Keratinocyte (primary cell): ENCODE measurements at regions not wholly inside any gene's neighbourhood (a gene's known extent, or its start where the extent isn't known, plus 50 kb on each side); places are given as distances from the start of the nearest gene placed in this dataset.

Experiments
- DNase-seq: peaks from one replicate; pipeline ENCODE4 v3.0.0-alpha.2; 2011; ENCODE audit warnings: low read depth, missing footprints, low spot score
- FAIRE-seq: peaks from 2 replicates; lab custom pipeline; 2011; peaks lifted over from hg19 to GRCh38; lab: Jason Lieb, UNC
- H2AFZ ChIP-seq: 2 replicates; pipeline ENCODE4 v1.6.0; 2012; ENCODE audit warnings: low read length, control low read depth, inconsistent platforms; ENCODE audit not compliant: control insufficient read depth
- H3K27ac ChIP-seq: 2 replicates; pipeline ENCODE4 v1.5.1; 2011; ENCODE audit warnings: low read length; ENCODE audit not compliant: control insufficient read depth, insufficient read depth
- H3K27me3 ChIP-seq: 3 replicates; pipeline ENCODE4 v1.6.0; 2011; ENCODE audit warnings: low read length; ENCODE audit not compliant: control insufficient read depth, insufficient read depth; ENCODE audit errors: extremely low read depth
- H3K36me3 ChIP-seq, 2 experiments: 2 replicates in 1 of 2; 3 replicates in 1 of 2; pipeline ENCODE4 v1.5.1; 2011; ENCODE audit warnings: low read length in 2 of 2, mild to moderate bottlenecking in 1 of 2; ENCODE audit not compliant: control insufficient read depth in 2 of 2, insufficient read depth in 2 of 2; ENCODE audit errors: extremely low read depth in 1 of 2
- H3K4me1 ChIP-seq: 3 replicates; pipeline ENCODE4 v1.5.1; 2011; ENCODE audit warnings: low read length; ENCODE audit not compliant: control insufficient read depth, insufficient read depth; ENCODE audit errors: extremely low read depth
- H3K4me2 ChIP-seq: 3 replicates; pipeline ENCODE4 v1.6.0; 2011; ENCODE audit warnings: low read depth, low read length; ENCODE audit not compliant: control insufficient read depth, insufficient read depth; ENCODE audit errors: extremely low read depth
- H3K4me3 ChIP-seq, 3 experiments: fragments of 200-600 bp in 1 of 3; sonication (generic) in 1 of 3; 2 replicates in 2 of 3; 3 replicates in 1 of 3; pipeline ENCODE4 v1.5.1; 2011 to 2016; ENCODE audit warnings: low read length in 3 of 3, mild to moderate bottlenecking in 3 of 3, control low read depth in 2 of 3, inconsistent platforms in 1 of 3, low read depth in 1 of 3, mixed read lengths in 1 of 3, mixed run types in 1 of 3, moderate library complexity in 1 of 3; ENCODE audit not compliant: control insufficient read depth in 2 of 3, insufficient read depth in 2 of 3; ENCODE audit errors: extremely low read depth in 1 of 3
- H3K79me2 ChIP-seq: 2 replicates; pipeline ENCODE4 v1.6.0; 2012; ENCODE audit warnings: low read length; ENCODE audit not compliant: control insufficient read depth, insufficient read depth
- H3K9ac ChIP-seq: 3 replicates; pipeline ENCODE4 v1.6.0; 2011; ENCODE audit warnings: low read length; ENCODE audit not compliant: control insufficient read depth, insufficient read depth; ENCODE audit errors: extremely low read depth
- H3K9me1 ChIP-seq: 3 replicates; pipeline ENCODE4 v1.6.0; 2011; ENCODE audit warnings: low read length; ENCODE audit not compliant: control insufficient read depth, insufficient read depth; ENCODE audit errors: extremely low read depth
- H3K9me3 ChIP-seq: 2 replicates; pipeline ENCODE4 v1.5.1; 2012; ENCODE audit warnings: low read depth, low read length; ENCODE audit not compliant: control insufficient read depth
- H4K20me1 ChIP-seq: 3 replicates; pipeline ENCODE4 v1.6.0; 2011; ENCODE audit warnings: low read length; ENCODE audit not compliant: control insufficient read depth, insufficient read depth; ENCODE audit errors: extremely low read depth
- EZH2 ChIP-seq: IDR thresholded peaks from one replicate; pipeline ENCODE4 v1.6.1; 2012; ENCODE audit warnings: inconsistent platforms, mild to moderate bottlenecking, low read length, moderate library complexity
- dilution Hi-C: fragments of 300-500 bp; cut with MboI; formaldehyde crosslinking; loops from one replicate; pipeline ENCODE4 v1.7.0; 2020; ENCODE audit warnings: low sequenced_read_pairs; ENCODE audit not compliant: extremely low pct_ligation_motif_present
- TF ChIP-seq, protein P1 (sequence below), 3 experiments: IDR thresholded peaks in 1 of 3; conservative IDR thresholded peaks in 1 of 3; optimal IDR thresholded peaks in 1 of 3; 2 replicates in 2 of 3; 3 replicates in 1 of 3; pipeline versions ENCODE3 to v1.5.1; 2011; ENCODE audit warnings: low read length in 3 of 3, mild to moderate bottlenecking in 3 of 3, moderate library complexity in 2 of 3, control low read depth in 1 of 3, inconsistent platforms in 1 of 3; ENCODE audit not compliant: insufficient read depth in 2 of 3; ENCODE audit errors: extremely low read depth in 1 of 3

GRCh38 chr13:107572156-107572555 lies 643.2 kb downstream of the LIG4 start:
- H3K4me3 ChIP-seq = no peak overlapping the region
- TF ChIP-seq, protein P1, sequence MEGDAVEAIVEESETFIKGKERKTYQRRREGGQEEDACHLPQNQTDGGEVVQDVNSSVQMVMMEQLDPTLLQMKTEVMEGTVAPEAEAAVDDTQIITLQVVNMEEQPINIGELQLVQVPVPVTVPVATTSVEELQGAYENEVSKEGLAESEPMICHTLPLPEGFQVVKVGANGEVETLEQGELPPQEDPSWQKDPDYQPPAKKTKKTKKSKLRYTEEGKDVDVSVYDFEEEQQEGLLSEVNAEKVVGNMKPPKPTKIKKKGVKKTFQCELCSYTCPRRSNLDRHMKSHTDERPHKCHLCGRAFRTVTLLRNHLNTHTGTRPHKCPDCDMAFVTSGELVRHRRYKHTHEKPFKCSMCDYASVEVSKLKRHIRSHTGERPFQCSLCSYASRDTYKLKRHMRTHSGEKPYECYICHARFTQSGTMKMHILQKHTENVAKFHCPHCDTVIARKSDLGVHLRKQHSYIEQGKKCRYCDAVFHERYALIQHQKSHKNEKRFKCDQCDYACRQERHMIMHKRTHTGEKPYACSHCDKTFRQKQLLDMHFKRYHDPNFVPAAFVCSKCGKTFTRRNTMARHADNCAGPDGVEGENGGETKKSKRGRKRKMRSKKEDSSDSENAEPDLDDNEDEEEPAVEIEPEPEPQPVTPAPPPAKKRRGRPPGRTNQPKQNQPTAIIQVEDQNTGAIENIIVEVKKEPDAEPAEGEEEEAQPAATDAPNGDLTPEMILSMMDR (optimal IDR thresholded peaks at IDR 0.05 in 1 of 3, IDR thresholded peaks at IDR 0.05 in 1 of 3, conservative IDR thresholded peaks at IDR 0.05 in 1 of 3; ENCODE audit: extremely low read depth in 1 of 3, insufficient read depth in 2 of 3, low read length in 3 of 3) = no peak
- TF ChIP-seq EZH2 = no peak
- no peak overlapping the region for H2AFZ ChIP-seq
- no peaks in the 10 kb centered on the region for H3K27me3 ChIP-seq
- dilution Hi-C loops = no loop called here
- no peak overlapping the region for H3K9ac ChIP-seq
- no peak overlapping the region for H3K27ac ChIP-seq
- H3K4me2 ChIP-seq = no peak overlapping the region
- no peaks in the 10 kb centered on the region for H3K9me1 ChIP-seq
- H3K36me3 ChIP-seq = no peaks in the 10 kb centered on the region
- FAIRE-seq (no peak), DNase-seq (no peak)
- H4K20me1 ChIP-seq = no peaks in the 10 kb centered on the region
- H3K9me3 ChIP-seq = peaks cover 2% of the 10 kb centered on the region
- H3K79me2 ChIP-seq = no peaks in the 10 kb centered on the region
- H3K4me1 ChIP-seq = no peaks in the 10 kb centered on the region

DNA sequence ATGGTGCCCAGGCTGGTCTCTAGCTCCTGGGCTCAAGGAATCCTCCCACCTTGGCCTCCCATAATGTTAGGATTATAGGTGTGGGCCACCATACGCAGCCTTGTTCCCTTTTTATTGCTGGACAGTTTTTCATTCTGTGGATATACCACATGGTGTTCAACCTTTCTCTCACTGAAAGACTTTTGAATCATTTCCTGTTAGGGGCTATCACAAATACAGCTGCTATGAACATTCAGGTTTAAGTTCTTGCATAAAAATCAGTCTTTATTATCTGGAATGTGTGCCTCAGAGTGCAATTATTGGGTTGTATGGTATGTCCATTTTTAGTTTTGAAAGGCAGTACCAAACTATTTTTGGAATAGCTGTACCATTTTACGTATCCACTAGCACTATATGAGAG lies 647.2 kb downstream of the LIG4 start:
- Histone ChIP-seq H3K4me2 (no peak overlapping the region), H2AFZ (no peak overlapping the region), H3K36me3 (no peaks in the 10 kb centered on the region), H3K4me1 (no peaks in the 10 kb centered on the region), H3K9ac (no peak overlapping the region), H3K4me3 (no peak overlapping the region), H3K9me1 (no peaks in the 10 kb centered on the region), H4K20me1 (no peaks in the 10 kb centered on the region), H3K27me3 (no peaks in the 10 kb centered on the region), H3K79me2 (no peaks in the 10 kb centered on the region), H3K9me3 (no peaks in the 10 kb centered on the region), H3K27ac (no peak overlapping the region)
- FAIRE-seq = no peak
- TF ChIP-seq EZH2 = no peak
- TF ChIP-seq, protein P1 (optimal IDR thresholded peaks at IDR 0.05 in 1 of 3, IDR thresholded peaks at IDR 0.05 in 1 of 3, conservative IDR thresholded peaks at IDR 0.05 in 1 of 3; ENCODE audit: extremely low read depth in 1 of 3, insufficient read depth in 2 of 3, low read length in 3 of 3) = no peak
- dilution Hi-C loops = no loop called here
- DNase-seq = no peak
